IPS DF 4.7 (cell line): ENCODE measurements at regions not wholly inside any gene's neighbourhood (a gene's known extent, or its start where the extent isn't known, plus 50 kb on each side); places are given as distances from the start of the nearest gene placed in this dataset.
"Not testable (repeated sequence)": the region's sequence is repeated elsewhere in the genome, so short reads cannot be mapped to it uniquely, and the experiment has no call there.

ENCODE experiments used
- DNase-seq: peaks from one replicate; pipeline ENCODE4 v3.0.0-alpha.2; 2013; ENCODE audit warnings: low spot score; ENCODE audit errors: extremely low read depth

DNA sequence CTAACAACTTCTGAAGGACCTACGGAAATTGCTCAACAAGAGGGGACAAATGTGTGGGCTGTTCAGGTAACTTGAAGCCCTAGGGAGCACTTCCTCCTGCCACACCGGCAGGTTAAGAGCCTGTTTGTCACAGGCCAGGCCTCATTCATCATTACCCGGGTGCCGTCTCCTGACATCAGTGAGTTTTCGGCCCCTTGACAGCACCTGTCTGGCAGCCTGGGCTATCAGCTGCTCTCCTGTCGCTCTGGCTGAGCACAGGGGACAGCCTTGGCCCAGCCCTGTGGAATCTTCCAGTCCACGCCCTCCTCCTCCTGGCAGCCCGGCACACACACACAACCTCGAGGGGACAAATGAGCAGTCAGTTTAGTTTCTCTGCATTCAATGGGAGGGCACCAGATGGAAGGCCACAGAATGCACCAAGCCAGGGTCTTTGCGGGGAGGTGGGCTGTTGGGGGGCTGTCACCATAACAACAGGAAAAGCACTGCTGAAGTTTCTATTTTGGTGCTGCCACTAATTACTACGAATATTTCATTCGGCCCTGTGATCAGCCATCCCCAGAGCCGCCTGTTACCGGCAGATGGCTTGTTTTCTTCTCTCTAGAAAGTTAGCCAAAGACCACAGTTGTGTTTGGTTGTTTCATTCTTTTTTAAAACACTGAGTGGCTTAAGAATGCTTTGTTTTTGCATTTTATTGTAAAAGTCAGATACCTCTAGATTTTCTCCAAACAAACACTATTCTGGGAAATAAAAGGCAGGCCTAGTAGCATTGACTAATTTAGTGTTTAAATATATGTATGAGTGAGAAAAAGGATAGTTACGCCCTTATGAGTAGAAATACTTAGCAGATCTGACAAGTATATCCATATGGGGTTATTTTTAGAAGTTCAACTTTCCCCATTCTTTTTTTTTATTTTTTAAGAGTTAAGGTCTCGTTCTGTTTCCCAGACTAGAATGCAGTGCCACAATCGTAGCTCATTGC lies 189.9 kb upstream of the NDUFV2 start:
- DNase-seq: no peak

DNA sequence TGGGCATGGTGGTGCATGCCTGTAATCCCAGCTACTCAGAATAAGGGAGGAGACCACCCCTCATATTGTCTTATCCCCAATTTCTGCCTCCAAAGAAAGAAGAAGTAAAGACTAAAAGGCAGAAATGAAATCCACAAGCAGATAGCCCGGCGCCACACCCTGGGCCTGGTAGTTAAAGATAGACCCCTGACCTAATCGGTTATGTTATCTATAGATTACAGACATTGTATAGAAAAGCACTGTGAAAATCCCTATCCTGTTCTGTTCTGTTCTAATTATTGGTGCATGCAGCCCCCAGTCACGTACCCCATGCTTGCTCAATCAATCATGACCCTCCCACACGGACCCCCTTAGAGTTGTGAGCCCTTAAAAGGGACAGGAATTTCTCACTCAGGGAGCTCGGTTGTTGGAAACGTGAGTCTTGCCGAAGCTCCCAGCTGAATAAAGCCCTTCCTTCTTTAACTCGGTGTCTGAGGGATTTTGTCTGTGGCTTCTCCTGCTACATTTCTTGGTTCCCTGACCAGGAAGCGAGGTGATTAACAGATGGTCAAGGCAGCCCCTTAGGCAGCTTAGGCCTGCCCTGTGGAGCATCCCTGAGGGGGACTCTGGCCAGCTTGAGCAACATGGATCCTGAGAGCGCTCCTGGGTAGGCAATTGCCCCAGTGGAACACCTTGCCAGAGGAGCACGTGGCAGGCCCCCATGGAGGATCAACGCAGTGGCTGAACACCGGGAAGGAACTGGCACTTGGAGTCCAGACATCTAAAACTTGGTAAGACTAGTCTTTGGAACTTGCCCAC lies 188.7 kb upstream of the NDUFV2 start:
- DNase-seq: not testable (repeated sequence)

DNA sequence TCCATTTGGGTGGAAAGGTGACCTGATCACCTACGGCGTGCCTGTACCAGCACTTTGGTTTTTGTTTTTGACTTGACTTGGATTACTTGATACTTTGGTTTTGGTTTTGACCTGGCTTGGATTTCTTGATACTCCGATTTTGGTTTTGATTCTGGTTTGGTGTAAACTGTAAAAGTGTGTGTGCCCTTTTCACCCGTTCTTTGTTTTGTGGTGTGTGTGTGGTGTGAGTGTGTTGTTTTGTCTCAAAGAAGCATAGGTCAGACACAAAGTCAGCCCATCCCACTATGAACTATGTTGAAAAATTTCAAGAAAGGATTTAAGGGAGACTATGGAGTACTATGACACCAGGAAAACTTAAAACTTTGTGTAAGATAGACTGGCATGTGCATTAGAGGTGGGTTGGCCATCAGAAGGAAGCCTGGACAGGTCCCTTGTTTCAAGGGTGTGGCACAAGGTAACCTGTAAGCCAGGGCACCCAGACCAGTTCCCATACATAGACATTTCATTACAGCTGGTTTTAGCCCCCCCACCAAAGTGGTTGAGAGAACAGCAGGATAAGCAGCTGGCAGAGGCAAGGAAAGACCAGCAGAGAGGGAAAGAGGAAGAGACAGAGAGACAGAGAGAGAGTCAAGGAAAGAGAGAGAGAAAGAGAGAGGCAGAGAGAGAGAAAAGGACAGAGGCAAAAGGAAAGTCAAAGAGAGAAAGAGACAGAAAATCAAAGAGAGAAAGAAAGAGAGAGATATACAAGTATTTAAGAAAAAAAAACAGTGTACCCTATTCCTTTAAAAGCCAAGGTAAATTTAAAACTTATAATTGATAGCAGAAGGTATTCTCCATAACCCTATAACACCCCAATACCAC lies 187.9 kb upstream of the NDUFV2 start:
- not testable (repeated sequence) for DNase-seq

DNA sequence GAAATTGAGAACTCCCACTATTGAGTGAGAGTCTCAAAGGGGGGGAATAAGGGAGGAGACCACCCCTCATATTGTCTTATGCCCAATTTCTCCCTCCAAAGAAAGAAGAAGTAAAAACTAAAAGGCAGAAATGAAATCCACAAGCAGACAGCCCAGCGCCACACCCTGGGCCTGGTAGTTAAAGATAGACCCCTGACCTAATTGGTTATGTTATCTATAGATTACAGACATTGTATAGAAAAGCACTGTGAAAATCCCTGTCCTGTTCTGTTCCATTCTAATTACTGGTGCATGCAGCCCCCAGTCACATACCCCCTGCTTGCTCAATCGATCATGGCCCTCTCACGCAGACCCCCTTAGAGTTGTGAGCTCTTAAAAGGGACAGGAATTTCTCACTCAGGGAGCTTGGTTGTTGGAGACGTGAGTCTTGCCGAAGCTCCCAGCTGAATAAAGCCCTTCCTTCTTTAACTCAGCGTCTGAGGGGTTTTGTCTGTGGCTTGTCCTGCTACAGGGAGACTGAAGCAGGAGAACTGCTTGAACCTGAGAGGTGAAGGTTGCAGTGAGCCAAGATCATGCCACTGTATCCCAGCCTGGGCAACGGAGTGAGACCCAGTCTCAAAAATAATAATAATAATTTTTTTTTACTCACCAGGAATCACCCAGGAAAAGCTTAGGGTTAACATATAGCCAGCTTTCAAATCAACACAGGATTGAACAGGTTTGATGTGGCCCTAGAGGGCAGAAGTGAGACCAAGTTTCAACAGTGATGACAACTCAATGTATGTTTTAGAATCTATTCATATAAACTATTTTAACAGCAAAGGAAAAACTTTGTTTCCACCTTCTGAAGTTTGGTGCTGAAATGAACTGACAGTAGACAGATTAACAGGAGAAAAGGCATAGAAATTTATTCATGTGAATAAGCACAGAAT lies 181.4 kb upstream of the NDUFV2 start:
- DNase-seq: not testable (repeated sequence)

DNA sequence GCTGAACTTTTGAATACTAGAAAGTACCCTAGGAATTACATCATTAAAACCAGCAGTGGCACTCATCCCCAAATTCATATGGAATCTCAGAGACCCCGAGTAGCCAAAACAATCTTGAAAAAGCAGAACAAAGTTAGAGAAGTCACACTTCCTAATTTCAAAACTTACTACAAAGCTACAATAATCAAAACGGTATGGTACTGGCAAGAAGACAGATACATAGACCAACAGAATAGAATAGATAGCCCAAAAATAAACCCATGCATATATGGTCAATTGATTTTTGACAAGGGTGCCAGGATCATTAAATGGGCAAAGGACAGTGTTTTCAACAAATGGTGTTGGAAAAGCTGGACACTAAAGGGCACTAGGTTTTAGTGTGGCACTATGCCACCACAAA lies 176.0 kb upstream of the NDUFV2 start:
- no peak for DNase-seq

DNA sequence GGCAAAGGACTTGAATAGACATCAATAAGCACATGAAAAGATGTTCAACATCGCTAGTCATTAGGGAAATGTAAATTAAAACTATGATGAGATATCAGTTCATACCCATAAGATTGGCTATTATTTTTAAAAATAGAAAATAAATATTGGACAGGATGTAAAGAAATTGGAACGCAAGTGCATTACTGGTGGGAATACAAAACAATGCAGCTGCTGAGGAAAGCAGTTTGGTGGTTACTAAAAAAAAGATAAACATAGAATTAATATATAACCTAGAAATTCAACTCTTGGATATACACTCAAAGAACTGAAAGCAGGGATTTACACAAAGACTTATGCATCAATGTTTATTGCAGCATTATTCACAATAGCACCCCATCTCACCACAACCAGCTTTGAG lies 174.5 kb upstream of the NDUFV2 start:
- no peak for DNase-seq

DNA sequence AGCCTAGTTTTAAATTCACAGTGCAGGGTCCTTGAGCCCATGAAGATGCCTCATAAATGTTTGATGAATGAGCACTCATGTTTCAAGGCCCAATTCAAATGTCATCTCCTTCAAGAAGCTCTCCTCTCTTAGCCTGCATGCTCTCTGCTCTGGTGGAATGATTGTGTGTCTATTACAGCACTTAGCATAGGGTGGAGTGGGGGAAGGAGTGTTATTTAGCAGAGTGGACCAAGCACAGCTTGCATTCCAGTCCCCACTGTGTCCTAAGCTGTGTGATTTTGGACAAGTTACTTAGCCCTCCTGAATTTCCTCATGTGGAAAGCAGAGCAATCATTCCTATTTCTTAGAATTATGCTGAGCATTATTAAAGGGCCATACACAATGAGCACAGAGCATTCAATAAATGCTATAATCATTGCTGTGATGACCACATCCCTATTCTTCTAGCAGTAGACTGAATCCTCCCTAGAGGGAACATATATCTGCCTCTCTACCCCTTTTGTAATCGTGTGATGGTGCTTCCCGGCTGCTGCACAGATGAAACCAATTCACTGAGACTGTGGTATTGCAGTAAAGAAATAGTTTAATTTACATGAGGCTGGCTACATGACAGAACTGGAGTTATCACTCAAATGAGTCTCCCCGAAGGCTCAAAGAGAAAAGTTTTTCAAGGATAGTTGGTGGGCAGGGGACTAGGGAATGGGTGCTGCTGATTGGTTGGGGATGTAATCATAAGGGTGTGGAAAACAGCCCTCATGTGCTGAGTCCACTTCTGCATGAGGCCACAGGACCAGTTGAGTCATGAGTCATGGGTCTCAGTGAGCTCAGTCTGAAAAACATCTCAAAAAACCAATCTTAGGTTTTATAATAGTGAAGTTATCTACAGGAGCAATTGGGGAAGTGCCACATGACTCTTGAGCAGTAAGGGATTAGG lies 173.4 kb upstream of the NDUFV2 start:
- no peak for DNase-seq

DNA sequence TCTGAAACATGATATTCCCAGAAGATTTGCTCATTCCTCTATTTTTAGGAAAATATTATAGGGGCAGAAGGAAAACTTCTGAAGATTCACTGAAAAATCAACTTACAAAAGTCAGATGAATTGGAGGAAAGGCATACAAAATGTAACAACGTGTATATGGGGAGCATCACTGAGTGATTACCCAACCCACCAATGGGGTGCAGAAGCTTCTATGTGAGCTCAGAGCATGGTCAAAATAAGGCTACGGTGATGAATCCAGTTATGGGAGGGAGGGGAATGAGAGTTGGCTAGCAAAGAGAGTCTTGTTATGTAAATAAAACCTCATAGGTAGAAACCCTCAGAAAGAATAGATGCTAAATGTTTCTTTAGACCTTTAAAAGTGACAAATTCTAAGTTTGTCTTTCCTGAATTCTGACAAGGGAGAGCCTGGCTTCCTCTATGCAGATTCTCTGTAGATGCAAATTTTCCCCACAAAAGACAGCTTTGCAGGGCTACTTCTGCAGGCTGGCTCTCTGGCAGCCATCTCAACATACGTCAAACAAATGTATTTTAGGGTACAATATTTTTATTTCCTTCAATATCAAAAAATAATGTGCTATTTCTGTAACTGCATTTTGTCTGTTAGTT lies 171.4 kb upstream of the NDUFV2 start:
- no peak for DNase-seq

DNA sequence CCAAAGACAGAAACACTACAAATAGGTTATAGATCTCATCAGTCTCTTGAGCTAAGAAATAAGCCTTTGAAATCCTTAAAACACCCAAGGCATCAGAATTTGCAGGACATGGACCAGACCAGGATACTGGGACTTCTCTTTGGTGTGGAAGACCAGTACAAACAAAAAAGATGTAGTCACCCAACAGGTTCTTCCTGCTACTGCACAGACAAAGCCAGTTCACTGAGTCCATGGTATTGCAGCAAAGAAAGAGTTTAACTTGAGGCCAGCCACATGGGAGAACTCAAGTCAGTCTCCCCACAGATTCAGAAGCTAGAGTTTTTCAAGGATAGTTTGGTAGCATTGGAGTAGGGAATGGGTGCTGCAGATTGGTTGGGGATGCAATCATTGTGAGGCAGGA lies 169.6 kb upstream of the NDUFV2 start:
- DNase-seq: no peak

DNA sequence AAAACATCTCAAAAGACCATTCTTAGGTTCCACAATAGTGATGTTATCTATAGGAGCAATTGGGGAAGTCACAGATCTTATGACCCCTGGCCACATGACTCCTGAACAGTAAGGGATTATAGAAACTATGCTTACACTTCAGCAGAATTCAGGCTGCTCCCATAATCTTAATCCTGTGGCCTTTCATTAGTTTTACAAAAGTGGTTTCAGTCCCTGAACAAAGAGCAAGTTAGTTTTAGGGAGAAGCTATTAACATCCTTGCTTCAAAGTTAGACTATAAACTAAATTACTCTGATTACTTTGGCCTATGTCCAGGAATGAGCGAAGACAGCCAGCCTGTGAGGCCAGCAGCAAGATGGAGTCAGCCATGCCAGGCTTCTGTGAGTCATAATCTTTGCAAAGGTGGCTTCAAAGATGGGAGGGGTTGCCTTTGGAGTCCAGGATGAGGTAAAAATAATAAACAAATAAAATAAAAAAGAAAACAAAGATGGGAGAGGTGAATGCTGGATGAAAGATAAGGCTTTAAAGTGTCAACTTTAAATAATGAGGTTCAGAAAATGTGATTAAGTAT lies 168.7 kb upstream of the NDUFV2 start:
- no peak for DNase-seq

DNA sequence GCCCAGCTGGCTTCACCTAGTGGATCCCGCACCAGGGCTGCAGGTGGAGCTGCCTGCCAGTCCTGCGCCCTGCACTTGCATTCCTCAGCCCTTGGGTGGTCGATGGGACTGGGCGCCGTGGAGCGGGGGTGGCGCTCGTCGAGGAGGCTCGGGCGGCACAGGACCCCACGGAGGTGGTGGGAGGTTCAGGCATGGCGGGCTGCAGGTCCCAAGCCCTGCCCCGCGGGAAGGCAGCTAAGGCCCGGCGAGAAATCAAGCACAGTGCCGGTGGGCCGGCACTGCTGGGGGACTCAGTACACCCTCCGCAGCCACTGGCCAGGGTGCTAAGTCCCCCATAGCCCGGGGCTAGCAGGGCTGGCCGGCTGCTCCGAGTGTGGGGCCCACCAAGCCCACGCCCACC lies 167.2 kb upstream of the NDUFV2 start:
- not testable (repeated sequence) for DNase-seq

DNA sequence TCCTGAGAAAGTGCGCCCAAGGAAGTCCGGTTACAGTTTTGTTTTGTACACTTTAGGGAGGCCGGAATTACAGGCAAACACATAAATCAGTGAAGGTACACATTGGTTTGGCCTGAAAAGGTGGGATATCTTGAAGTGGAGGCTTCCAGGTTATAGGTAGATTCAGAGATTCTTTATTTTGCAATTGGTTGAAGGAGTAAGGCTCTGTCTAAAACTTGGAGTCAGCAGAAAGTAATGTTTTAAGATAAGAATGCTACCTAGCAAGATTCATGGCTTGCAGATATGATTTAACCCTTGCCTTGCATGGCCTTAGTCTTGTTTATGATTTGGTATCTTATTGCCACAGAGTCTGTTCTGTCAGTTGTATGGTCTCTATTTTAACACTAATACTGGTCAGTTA lies 165.9 kb upstream of the NDUFV2 start:
- DNase-seq: no peak

DNA sequence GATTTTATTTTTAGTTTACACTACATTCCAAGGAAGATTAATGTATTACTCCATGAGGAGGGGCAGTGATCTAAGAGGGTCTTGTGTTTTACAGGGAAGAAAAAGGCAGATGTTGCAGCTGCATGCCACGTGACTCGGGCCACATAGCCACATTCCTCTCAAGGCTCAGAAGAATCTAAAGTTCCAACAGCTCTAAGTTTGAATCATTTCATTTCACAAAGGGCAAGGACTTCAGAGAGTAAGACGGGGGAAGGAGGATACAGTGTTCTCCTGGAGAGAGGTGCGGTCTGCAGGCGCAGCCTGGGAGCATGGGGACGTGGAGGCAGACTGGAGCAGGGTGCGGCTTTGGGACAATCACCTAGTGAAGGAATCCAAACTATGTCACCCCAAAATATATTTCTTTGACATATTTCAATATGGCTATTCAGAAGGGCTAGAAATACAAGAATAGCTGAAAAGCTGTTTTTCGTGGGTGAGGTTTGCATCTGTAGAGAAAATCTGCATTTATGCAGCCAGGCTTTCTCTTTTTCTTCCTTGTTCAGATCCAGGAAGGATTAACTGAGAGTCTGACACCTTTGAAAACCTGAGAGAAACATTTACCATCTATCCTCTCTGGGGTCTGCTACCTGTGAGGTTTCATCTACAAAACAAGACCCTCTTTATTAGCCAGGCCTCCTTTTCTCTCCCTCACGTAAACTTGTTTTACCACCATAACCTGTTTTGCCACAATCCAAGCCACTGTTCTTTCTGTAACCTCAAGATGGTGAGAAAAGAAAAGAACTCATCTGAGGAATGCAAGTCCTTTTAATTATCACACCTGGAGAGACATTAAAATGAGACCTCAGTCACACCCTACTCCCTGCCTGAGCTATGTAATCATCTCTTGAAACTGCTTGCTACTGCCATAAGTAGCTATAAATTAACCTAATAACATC lies 165.1 kb upstream of the NDUFV2 start:
- no peak for DNase-seq

DNA sequence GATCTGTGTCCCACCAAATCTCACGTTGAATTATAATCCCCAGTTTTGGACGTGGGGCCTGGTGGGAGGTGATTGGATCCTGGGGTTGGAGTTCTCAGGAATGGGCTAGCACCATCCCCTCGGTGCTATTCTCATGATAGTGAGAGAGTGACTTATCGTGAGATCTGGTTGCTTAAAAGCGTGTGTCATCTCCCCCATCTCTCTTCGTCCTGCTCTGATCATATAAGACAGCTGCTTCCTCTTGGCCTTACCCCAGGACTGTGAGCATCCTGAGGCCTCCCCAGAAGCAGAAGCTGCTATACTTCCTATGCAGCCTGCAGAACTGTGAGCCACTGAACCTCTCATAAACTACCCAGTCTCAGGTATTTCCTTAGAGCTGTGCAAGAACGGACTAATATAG lies 163.7 kb upstream of the NDUFV2 start:
- no peak for DNase-seq

DNA sequence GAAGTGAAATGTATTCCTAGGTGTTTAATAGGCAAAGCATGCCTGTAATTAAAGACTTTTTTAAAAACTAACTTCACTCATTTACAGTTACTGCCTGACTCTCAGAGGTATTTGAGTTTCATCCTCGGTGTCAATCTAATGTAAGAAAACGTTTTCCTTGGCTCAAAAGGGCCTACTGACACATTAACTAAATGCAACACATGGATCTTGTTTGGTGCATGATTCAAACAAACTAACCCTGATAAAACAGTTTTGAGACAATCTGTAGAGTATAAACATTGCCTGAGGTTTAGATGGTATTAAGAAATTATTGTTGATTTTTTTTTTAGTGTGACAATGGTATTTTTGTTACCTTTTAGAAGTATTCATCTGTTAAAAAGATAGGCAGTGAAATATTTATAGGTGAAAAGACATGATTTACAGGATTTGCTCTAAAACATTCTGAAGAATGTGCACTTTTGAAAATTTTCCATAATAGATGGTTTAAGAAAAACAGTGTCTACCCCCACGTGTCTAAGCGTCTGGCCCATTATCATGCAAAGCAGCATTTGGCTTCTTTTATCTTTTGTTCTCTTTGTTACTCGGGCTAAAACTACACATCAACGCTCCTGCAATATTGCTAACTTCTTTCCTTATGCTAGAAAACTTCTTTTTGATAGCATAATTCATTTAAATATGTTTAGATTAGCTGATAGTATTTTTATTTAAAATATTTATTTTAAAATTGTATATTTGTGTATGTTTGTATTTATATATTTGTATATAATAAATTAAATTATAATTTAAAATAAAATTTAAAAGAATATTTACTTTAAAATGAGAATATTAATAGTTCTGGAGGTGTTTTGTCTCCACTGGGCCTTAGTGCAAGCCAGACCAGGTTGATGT lies 160.2 kb upstream of the NDUFV2 start:
- no peak for DNase-seq

DNA sequence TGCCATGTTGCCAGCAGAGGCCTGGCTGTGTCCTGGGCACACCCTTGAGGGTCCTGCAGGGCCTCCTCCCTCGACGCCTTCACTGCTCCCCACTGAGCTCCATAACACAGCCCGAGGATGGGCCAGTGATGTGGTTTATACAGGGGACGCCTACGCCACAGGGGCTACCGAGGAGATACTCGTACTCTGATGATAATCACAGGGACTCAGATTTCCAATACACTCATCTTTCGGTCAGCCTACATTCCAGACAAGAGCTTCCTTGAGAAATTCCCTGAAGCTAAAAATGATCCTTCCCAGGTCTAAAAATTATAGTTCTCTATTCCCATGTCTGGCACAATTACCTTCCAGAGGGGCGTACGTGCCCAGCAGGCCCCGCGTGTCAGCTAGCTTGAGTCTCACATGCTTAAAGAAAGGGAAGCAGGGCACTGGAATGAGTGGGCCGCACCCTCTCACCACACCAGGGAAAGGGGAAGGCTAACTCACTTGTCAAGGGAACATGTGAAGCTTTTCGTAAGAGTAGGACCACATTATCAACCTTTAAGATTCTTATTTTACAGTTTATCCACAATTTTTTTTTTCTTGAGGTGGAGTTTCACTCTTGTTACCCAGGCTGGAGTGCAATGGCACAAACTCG lies 159.5 kb upstream of the NDUFV2 start:
- no peak for DNase-seq
